PC-3 (cell line): ENCODE measurements at regions not wholly inside any gene's neighbourhood (a gene's known extent, or its start where the extent isn't known, plus 50 kb on each side); places are given as distances from the start of the nearest gene placed in this dataset.

Experiments
- ATAC-seq: fragments of 200-7000 bp; cut with Tn5 transposase; 2 replicates; pipeline ENCODE4 v1.9.1; 2020; ENCODE audit warnings: mild to moderate bottlenecking, moderate library complexity
- BruUV-seq: library from RNA; stranded (reverse); fragments of 400-500 nt; replicated peaks from 2 replicates; lab custom pipeline; 2021; lab: Mats Ljungman, UMichigan
- CTCF ChIA-PET: fragments of 300-600 bp; sonication (Branson Sonifier 250); formaldehyde crosslinking; loops from one replicate; lab custom pipeline; 2022; ENCODE audit warnings: antibody characterized with exemption; lab: Charles Lee
- POLR2A ChIA-PET: fragments of 300-600 bp; sonication (Branson Sonifier 250); formaldehyde crosslinking; loops from one replicate; lab custom pipeline; 2022; ENCODE audit warnings: antibody characterized with exemption; ENCODE audit not compliant: unreplicated experiment; lab: Charles Lee
- DNase-seq: peaks from one replicate; pipeline ENCODE4 v3.0.0-alpha.2; 2015
- H2AFZ ChIP-seq: fragments of 300-600 bp; sonication (generic); 2 replicates; pipeline ENCODE4 v1.6.0; 2016; ENCODE audit warnings: antibody characterized with exemption, low read length
- H3F3A ChIP-seq: fragments of 300-600 bp; sonication (generic); one replicate; pipeline ENCODE4 v1.6.0; 2017; ENCODE audit warnings: antibody characterized with exemption, low read length, control low read depth, mild to moderate bottlenecking; ENCODE audit not compliant: unreplicated experiment
- H3K27ac ChIP-seq: fragments of 300-600 bp; sonication (generic); 2 replicates; pipeline ENCODE4 v1.5.1; 2016; ENCODE audit warnings: mild to moderate bottlenecking, low read length
- H3K27me3 ChIP-seq: fragments of 300-600 bp; sonication (generic); 2 replicates; pipeline ENCODE4 v1.6.1; 2016; ENCODE audit warnings: low read length, mixed read lengths
- H3K36me3 ChIP-seq: fragments of 300-600 bp; sonication (generic); 2 replicates; pipeline ENCODE4 v1.6.1; 2016; ENCODE audit warnings: low read depth, mixed run types, low read length, mixed read lengths
- H3K4me1 ChIP-seq: fragments of 300-600 bp; sonication (generic); 2 replicates; pipeline ENCODE4 v1.5.1; 2016; ENCODE audit warnings: low read length; ENCODE audit not compliant: insufficient read depth
- H3K4me2 ChIP-seq: fragments of 300-600 bp; sonication (generic); 2 replicates; pipeline ENCODE4 v1.6.0; 2016; ENCODE audit warnings: low read length
- H3K4me3 ChIP-seq: fragments of 300-600 bp; sonication (generic); 2 replicates; pipeline ENCODE4 v1.5.1; 2016; ENCODE audit warnings: mild to moderate bottlenecking, low read length, mixed read lengths
- H3K79me2 ChIP-seq: fragments of 300-600 bp; sonication (generic); 2 replicates; pipeline ENCODE4 v1.6.1; 2017; ENCODE audit warnings: low read length, mixed read lengths
- H3K9ac ChIP-seq: fragments of 300-600 bp; sonication (generic); 2 replicates; pipeline ENCODE4 v1.6.0; 2016; ENCODE audit warnings: mild to moderate bottlenecking, low read length
- H3K9me2 ChIP-seq: fragments of 300-600 bp; sonication (generic); replicated peaks from 2 replicates; pipeline ENCODE4 v1.6.1; 2016; ENCODE audit warnings: mixed run types, low read length, mixed read lengths
- H3K9me3 ChIP-seq: fragments of 300-600 bp; sonication (generic); 2 replicates; pipeline ENCODE4 v1.6.1; 2016; ENCODE audit warnings: low read length, mixed read lengths
- H4K20me1 ChIP-seq: fragments of 300-600 bp; sonication (generic); 2 replicates; pipeline ENCODE4 v1.6.1; 2016; ENCODE audit warnings: low read length, mixed read lengths
- CTCF ChIP-seq: fragments of 300-600 bp; sonication (generic); conservative IDR thresholded peaks from 2 replicates; pipeline ENCODE4 v1.5.1; 2017; ENCODE audit warnings: antibody characterized with exemption, low read depth, mild to moderate bottlenecking, low read length
- EZH2 ChIP-seq: fragments of 300-600 bp; sonication (generic); IDR thresholded peaks from one replicate; pipeline ENCODE4 v1.6.1; 2017; ENCODE audit warnings: antibody characterized with exemption, mild to moderate bottlenecking, low read length; ENCODE audit not compliant: unreplicated experiment
- EZH2phosphoT487 ChIP-seq: fragments of 300-600 bp; sonication (generic); IDR thresholded peaks from 2 replicates; pipeline ENCODE4 v1.6.1; 2018; ENCODE audit warnings: mild to moderate bottlenecking, antibody characterized with exemption, low read length, borderline replicate concordance
- intact Hi-C: fragments of 100-400 bp; cut with micrococcal nuclease; formaldehyde crosslinking; loops from 2 replicates; pipeline ENCODE4 v1.9.0; 2023

GRCh38 chr2:175827856-175828255, 174.2 kb downstream of the LNPK start:
- Histone ChIP-seq H3K27ac (no peak overlapping the region), H3K79me2 (no peaks in the 10 kb centered on the region), H3K4me1 (no peaks in the 10 kb centered on the region), H3F3A (no peaks in the 10 kb centered on the region), H3K36me3 (no peaks in the 10 kb centered on the region), H3K9me3 (no peaks in the 10 kb centered on the region), H2AFZ (no peak overlapping the region), H3K9me2 (no peaks in the 10 kb centered on the region), H3K4me3 (no peak overlapping the region), H3K9ac (no peak overlapping the region), H4K20me1 (no peaks in the 10 kb centered on the region), H3K4me2 (no peak overlapping the region), H3K27me3 (peaks cover 34% of the 10 kb centered on the region)
- no TSS peak for BruUV-seq
- DNase-seq (no peak), ATAC-seq (no peak)
- CTCF ChIA-PET, result no interaction called here
- intact Hi-C loops, result no loop called here
- no peak for TF ChIP-seq CTCF
- TF ChIP-seq EZH2, result no peak
- TF ChIP-seq EZH2phosphoT487, result no peak
- POLR2A ChIA-PET, result no interaction called here

- H3K9ac ChIP-seq, result no peak overlapping the region
- ChIA-PET POLR2A (no interaction called here), CTCF (no interaction called here)
- H3K9me3 ChIP-seq, result no peaks in the 10 kb centered on the region
- intact Hi-C loops, result no loop called here
- no TSS peak for BruUV-seq
- H2AFZ ChIP-seq, result no peak overlapping the region
- H3F3A ChIP-seq, result no peaks in the 10 kb centered on the region
- no peak overlapping the region for H3K27ac ChIP-seq
- no peaks in the 10 kb centered on the region for H3K9me2 ChIP-seq
- peaks cover 59% of the 10 kb centered on the region for H3K27me3 ChIP-seq
- DNase-seq (no peak), ATAC-seq (no peak)
- no peaks in the 10 kb centered on the region for H3K79me2 ChIP-seq
- no peaks in the 10 kb centered on the region for H3K4me1 ChIP-seq
- no peaks in the 10 kb centered on the region for H4K20me1 ChIP-seq
- TF ChIP-seq EZH2phosphoT487 (no peak), EZH2 (no peak)
- no peak overlapping the region for H3K4me3 ChIP-seq
- no peaks in the 10 kb centered on the region for H3K36me3 ChIP-seq
- no peak overlapping the region for H3K4me2 ChIP-seq
Observed at GRCh38 chr2:175824243-175824642, 177.8 kb downstream of the LNPK start.

- no peaks in the 10 kb centered on the region for H3K9me2 ChIP-seq
- DNase-seq, result no peak
- no peak overlapping the region for H3K4me2 ChIP-seq
- no peaks in the 10 kb centered on the region for H3K9me3 ChIP-seq
- no peak overlapping the region for H2AFZ ChIP-seq
- H3K4me3 ChIP-seq, result no peak overlapping the region
- no peak for ATAC-seq
- H3K27me3 ChIP-seq, result peaks cover 62% of the 10 kb centered on the region
- no peaks in the 10 kb centered on the region for H3K79me2 ChIP-seq
- no peaks in the 10 kb centered on the region for H3K4me1 ChIP-seq
- no peak overlapping the region for H3K27ac ChIP-seq
- no peaks in the 10 kb centered on the region for H4K20me1 ChIP-seq
- CTCF ChIA-PET, result no interaction called here
- no peak for TF ChIP-seq EZH2
- no peak for TF ChIP-seq CTCF
- no peak for TF ChIP-seq EZH2phosphoT487
- H3K36me3 ChIP-seq, result no peaks in the 10 kb centered on the region
- H3F3A ChIP-seq, result no peaks in the 10 kb centered on the region
- no peak overlapping the region for H3K9ac ChIP-seq
- POLR2A ChIA-PET, result no interaction called here
- intact Hi-C loops, result no loop called here
- no TSS peak for BruUV-seq
Observed at GRCh38 chr2:175823707-175824073, 178.4 kb downstream of the LNPK start.
